Mesenchymal stem cell (in vitro differentiated cells and primary cell): ENCODE measurements at regions not wholly inside any gene's neighbourhood (a gene's known extent, or its start where the extent isn't known, plus 50 kb on each side); places are given as distances from the start of the nearest gene placed in this dataset.

Experiments
- DNase-seq: peaks from one replicate; pipeline ENCODE4 v3.0.0-alpha.2; 2013
- H2AFZ ChIP-seq: one replicate; pipeline ENCODE4 v1.6.1; 2013; ENCODE audit warnings: low read depth, mild to moderate bottlenecking, control low read depth, inconsistent platforms, low read length, moderate library complexity
- H2AK5ac ChIP-seq: 2 replicates; pipeline ENCODE4 v1.6.1; 2013; ENCODE audit warnings: low read length, moderate library complexity, mild to moderate bottlenecking, inconsistent platforms; ENCODE audit not compliant: severe bottlenecking
- H2BK120ac ChIP-seq: one replicate; pipeline ENCODE4 v1.6.1; 2013; ENCODE audit warnings: low read depth, mild to moderate bottlenecking, inconsistent platforms, low read length, moderate library complexity
- H2BK12ac ChIP-seq, 2 experiments: one replicate each; pipeline ENCODE4 v1.6.1; 2013; ENCODE audit warnings: inconsistent platforms in 2 of 2, low read length in 2 of 2, mild to moderate bottlenecking in 2 of 2, moderate library complexity in 2 of 2, control low read depth in 1 of 2
- H2BK15ac ChIP-seq: one replicate; pipeline ENCODE4 v1.6.1; 2013; ENCODE audit warnings: mild to moderate bottlenecking, low read depth, inconsistent platforms; ENCODE audit not compliant: poor library complexity, severe bottlenecking
- H2BK5ac ChIP-seq: 2 replicates; pipeline ENCODE4 v1.6.1; 2013; ENCODE audit warnings: low read depth, mild to moderate bottlenecking, low read length, control low read depth, inconsistent platforms; ENCODE audit not compliant: poor library complexity, severe bottlenecking
- H3K14ac ChIP-seq, 2 experiments: one replicate each; pipeline ENCODE4 v1.6.1; 2013; ENCODE audit warnings: inconsistent platforms in 2 of 2, low read length in 2 of 2, control low read depth in 1 of 2, mild to moderate bottlenecking in 1 of 2, moderate library complexity in 1 of 2
- H3K18ac ChIP-seq, 2 experiments: one replicate each; pipeline ENCODE4 v1.6.1; 2013; ENCODE audit warnings: inconsistent platforms in 2 of 2, low read length in 2 of 2, control low read depth in 1 of 2, low read depth in 1 of 2, mild to moderate bottlenecking in 1 of 2
- H3K23ac ChIP-seq, 2 experiments: one replicate each; pipeline ENCODE4 v1.6.1; 2013; ENCODE audit warnings: inconsistent platforms in 2 of 2, low read length in 2 of 2, mild to moderate bottlenecking in 2 of 2, moderate library complexity in 2 of 2, control low read depth in 1 of 2
- H3K27ac ChIP-seq: 2 replicates; pipeline ENCODE4 v1.5.1; 2013; ENCODE audit warnings: mild to moderate bottlenecking, moderate library complexity, low read length, control low read depth, inconsistent platforms; ENCODE audit not compliant: poor library complexity, severe bottlenecking
- H3K27me3 ChIP-seq, 2 experiments: 2 replicates each; pipeline versions ENCODE4 v1.6.1 to v1.7.0; 2013; ENCODE audit warnings: low read length in 2 of 2, mild to moderate bottlenecking in 2 of 2, moderate library complexity in 2 of 2, control low read depth in 1 of 2, inconsistent platforms in 1 of 2; ENCODE audit not compliant: control insufficient read depth in 1 of 2, insufficient read depth in 1 of 2
- H3K36me3 ChIP-seq, 2 experiments: 2 replicates each; pipeline versions ENCODE4 v1.6.1 to v1.7.0; 2013; ENCODE audit warnings: low read length in 2 of 2, control low read depth in 1 of 2, inconsistent platforms in 1 of 2, low read depth in 1 of 2, mild to moderate bottlenecking in 1 of 2; ENCODE audit not compliant: insufficient read depth in 2 of 2, control insufficient read depth in 1 of 2
- H3K4ac ChIP-seq, 2 experiments: one replicate each; pipeline ENCODE4 v1.6.1; 2013; ENCODE audit warnings: inconsistent platforms in 2 of 2, low read length in 2 of 2, mild to moderate bottlenecking in 2 of 2, moderate library complexity in 2 of 2, control low read depth in 1 of 2, low read depth in 1 of 2
- H3K4me1 ChIP-seq: 2 replicates; pipeline ENCODE4 v1.6.1; 2013; ENCODE audit warnings: low read depth, low read length, control low read depth; ENCODE audit not compliant: control insufficient read depth, insufficient read depth
- H3K4me2 ChIP-seq: 2 replicates; pipeline ENCODE4 v1.6.1; 2013; ENCODE audit warnings: low read length, mild to moderate bottlenecking, inconsistent platforms; ENCODE audit not compliant: poor library complexity, severe bottlenecking
- H3K4me3 ChIP-seq, 2 experiments: 2 replicates each; pipeline versions ENCODE4 v1.5.1 to v1.7.0; 2013; ENCODE audit warnings: low read length in 2 of 2, mild to moderate bottlenecking in 2 of 2, control low read depth in 1 of 2, low read depth in 1 of 2; ENCODE audit not compliant: insufficient read depth in 1 of 2
- H3K79me1 ChIP-seq: replicated peaks from 2 replicates; pipeline ENCODE4 v1.6.1; 2013; ENCODE audit warnings: mild to moderate bottlenecking, control low read depth, low read length, inconsistent platforms; ENCODE audit not compliant: poor library complexity, severe bottlenecking
- H3K9ac ChIP-seq: 2 replicates; pipeline ENCODE4 v1.7.0; 2013; ENCODE audit warnings: mild to moderate bottlenecking, low read length, moderate library complexity
- H3K9me3 ChIP-seq: 2 replicates; pipeline ENCODE4 v1.7.0; 2013; ENCODE audit warnings: mild to moderate bottlenecking, low read length; ENCODE audit not compliant: control insufficient read depth
- H4K8ac ChIP-seq: one replicate; pipeline ENCODE4 v1.6.1; 2013; ENCODE audit warnings: inconsistent platforms, mild to moderate bottlenecking, low read length, moderate library complexity
- H4K91ac ChIP-seq: one replicate; pipeline ENCODE4 v1.6.1; 2013; ENCODE audit warnings: mild to moderate bottlenecking, low read length, inconsistent platforms
- WGBS: methylation state at CpG from one replicate; pipeline ENCODE4 v1.1.7; 2013; ENCODE audit warnings: mixed read lengths; 5-methylcytosine and 5-hydroxymethylcytosine counted together

- no peak overlapping the region for H3K9ac ChIP-seq
- no peak overlapping the region for H2AK5ac ChIP-seq
- 95% methylated on average over 10 of the region's 10 CpGs for WGBS
- H3K4ac ChIP-seq, result no peak overlapping the region
- H3K4me3 ChIP-seq, result no peak overlapping the region
- H3K9me3 ChIP-seq, result no peaks in the 10 kb centered on the region
- no peak overlapping the region for H3K14ac ChIP-seq
- H4K91ac ChIP-seq, result no peak overlapping the region
- no peak overlapping the region for H2AFZ ChIP-seq
- DNase-seq, result no peak
- no peak overlapping the region for H2BK12ac ChIP-seq
- no peak overlapping the region for H3K27ac ChIP-seq
- no peak overlapping the region for H3K18ac ChIP-seq
- no peaks in the 10 kb centered on the region for H3K36me3 ChIP-seq
- no peak overlapping the region for H3K23ac ChIP-seq
- no peaks in the 10 kb centered on the region for H3K79me1 ChIP-seq
- H2BK15ac ChIP-seq, result no peak overlapping the region
- H3K27me3 ChIP-seq, result no peaks in the 10 kb centered on the region
- no peaks in the 10 kb centered on the region for H3K4me1 ChIP-seq
- H2BK5ac ChIP-seq, result no peak overlapping the region
- H3K4me2 ChIP-seq, result no peak overlapping the region
- H4K8ac ChIP-seq, result no peak overlapping the region
- H2BK120ac ChIP-seq, result no peak overlapping the region
These were observed 793.9 kb upstream of the PCDH20 start for GRCh38 chr13:62209529-62209928.

GRCh38 chr13:62207388-62207787, 791.7 kb upstream of the PCDH20 start:
- Histone ChIP-seq H2AFZ (no peak overlapping the region), H2BK5ac (no peak overlapping the region), H3K27me3 (no peaks in the 10 kb centered on the region), H3K4ac (no peak overlapping the region), H3K9ac (no peak overlapping the region), H2AK5ac (no peak overlapping the region), H3K4me3 (no peak overlapping the region), H3K9me3 (no peaks in the 10 kb centered on the region), H3K23ac (no peak overlapping the region), H2BK12ac (no peak overlapping the region), H3K27ac (no peak overlapping the region), H2BK120ac (no peak overlapping the region), H4K91ac (no peak overlapping the region), H3K14ac (no peak overlapping the region), H4K8ac (no peak overlapping the region), H3K4me2 (no peak overlapping the region), H3K79me1 (no peaks in the 10 kb centered on the region), H3K18ac (no peak overlapping the region), H2BK15ac (no peak overlapping the region), H3K36me3 (no peaks in the 10 kb centered on the region), H3K4me1 (no peaks in the 10 kb centered on the region)
- no peak for DNase-seq
- 88% methylated on average over 2 of the region's 2 CpGs for WGBS

DNA sequence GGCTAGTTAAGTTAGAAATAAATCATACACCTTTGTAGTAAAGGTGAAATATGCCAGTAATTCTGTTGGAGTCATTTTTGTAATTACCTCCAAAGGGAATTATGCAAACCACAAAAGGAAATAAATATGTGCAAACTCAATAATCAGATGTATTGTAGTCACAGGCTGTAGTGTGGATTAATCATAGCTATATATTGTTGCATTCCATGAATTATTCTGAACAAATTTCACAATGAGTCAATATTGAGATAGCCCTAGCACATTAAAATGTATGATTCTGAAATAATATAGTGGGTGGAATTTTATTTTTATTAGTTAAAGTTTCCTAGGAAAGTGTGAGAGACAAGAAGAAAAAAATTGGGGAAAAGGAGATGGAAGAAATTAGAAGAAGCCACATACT, 790.5 kb upstream of the PCDH20 start:
- H4K91ac ChIP-seq, result no peak overlapping the region
- no peak overlapping the region for H3K27ac ChIP-seq
- H3K4me3 ChIP-seq, result no peak overlapping the region
- no peak overlapping the region for H4K8ac ChIP-seq
- H3K79me1 ChIP-seq, result no peaks in the 10 kb centered on the region
- H3K9me3 ChIP-seq, result no peaks in the 10 kb centered on the region
- no peak overlapping the region for H3K14ac ChIP-seq
- no peaks in the 10 kb centered on the region for H3K4me1 ChIP-seq
- no peak overlapping the region for H3K18ac ChIP-seq
- no peak overlapping the region for H3K4ac ChIP-seq
- no peak overlapping the region for H2AFZ ChIP-seq
- H3K23ac ChIP-seq, result no peak overlapping the region
- H2BK120ac ChIP-seq, result no peak overlapping the region
- H2BK5ac ChIP-seq, result no peak overlapping the region
- no peak overlapping the region for H2BK15ac ChIP-seq
- H2BK12ac ChIP-seq, result no peak overlapping the region
- DNase-seq, result no peak
- H2AK5ac ChIP-seq, result no peak overlapping the region
- no peak overlapping the region for H3K9ac ChIP-seq
- H3K36me3 ChIP-seq, result no peaks in the 10 kb centered on the region
- no peaks in the 10 kb centered on the region for H3K27me3 ChIP-seq
- H3K4me2 ChIP-seq, result no peak overlapping the region

DNA sequence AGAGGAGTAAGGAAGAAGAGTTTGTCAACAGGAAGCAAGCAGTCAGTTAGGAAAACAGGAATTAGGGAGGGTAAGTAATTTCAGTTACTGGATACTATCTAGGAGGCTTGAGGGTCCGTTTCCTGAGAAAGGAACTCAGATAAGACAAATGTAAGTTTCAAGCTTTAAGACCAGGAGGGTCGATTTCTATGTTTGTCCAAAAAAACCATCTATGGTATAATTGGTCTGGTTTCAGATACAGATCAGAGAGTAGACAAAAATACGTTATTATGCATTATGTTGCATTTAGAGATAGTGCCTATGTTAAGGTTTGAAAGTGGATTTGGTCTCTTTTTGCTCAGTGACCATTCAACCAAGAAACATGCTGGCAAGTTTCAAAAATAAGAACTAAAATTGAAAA, 789.6 kb upstream of the PCDH20 start:
- no peak overlapping the region for H2BK5ac ChIP-seq
- DNase-seq, result no peak
- H3K18ac ChIP-seq, result no peak overlapping the region
- H3K4me2 ChIP-seq, result no peak overlapping the region
- no peaks in the 10 kb centered on the region for H3K27me3 ChIP-seq
- H3K4me1 ChIP-seq, result no peaks in the 10 kb centered on the region
- no peak overlapping the region for H2BK15ac ChIP-seq
- H3K14ac ChIP-seq, result no peak overlapping the region
- no peaks in the 10 kb centered on the region for H3K9me3 ChIP-seq
- H3K79me1 ChIP-seq, result no peaks in the 10 kb centered on the region
- no peaks in the 10 kb centered on the region for H3K36me3 ChIP-seq
- no peak overlapping the region for H2AK5ac ChIP-seq
- no peak overlapping the region for H2BK12ac ChIP-seq
- WGBS, result 75% methylated on average over 3 of the region's 3 CpGs
- H3K4me3 ChIP-seq, result no peak overlapping the region
- H3K27ac ChIP-seq, result no peak overlapping the region
- H2BK120ac ChIP-seq, result no peak overlapping the region
- no peak overlapping the region for H2AFZ ChIP-seq
- no peak overlapping the region for H4K8ac ChIP-seq
- H4K91ac ChIP-seq, result no peak overlapping the region
- no peak overlapping the region for H3K9ac ChIP-seq
- no peak overlapping the region for H3K4ac ChIP-seq
- H3K23ac ChIP-seq, result no peak overlapping the region
